GM23338 (cell line): ENCODE measurements at regions not wholly inside any gene's neighbourhood (a gene's known extent, or its start where the extent isn't known, plus 50 kb on each side); places are given as distances from the start of the nearest gene placed in this dataset.

Experiments
- ATAC-seq: fragments of 200-7000 bp; cut with Tn5 transposase; 3 replicates; pipeline ENCODE4 v1.9.1; 2020
- DNase-seq: peaks from one replicate; pipeline ENCODE4 v3.0.0-alpha.2; 2015; ENCODE audit warnings: low spot score
- H2AFZ ChIP-seq: fragments of 200-600 bp; sonication (generic); 2 replicates; pipeline ENCODE4 v1.8.0; 2016; ENCODE audit warnings: antibody characterized with exemption, mild to moderate bottlenecking, moderate library complexity
- H3F3A ChIP-seq: fragments of 200-600 bp; sonication (generic); replicated peaks from 2 replicates; pipeline ENCODE4 v1.8.0; 2017; ENCODE audit warnings: antibody characterized with exemption, mixed run types, low read depth
- H3K27ac ChIP-seq: fragments of 200-600 bp; sonication (generic); 2 replicates; pipeline ENCODE4 v1.6.1; 2016; ENCODE audit warnings: low read depth
- H3K27me3 ChIP-seq: fragments of 200-600 bp; sonication (generic); 2 replicates; pipeline ENCODE4 v1.8.0; 2016; ENCODE audit warnings: mild to moderate bottlenecking, mixed run types, moderate library complexity; ENCODE audit not compliant: insufficient read depth
- H3K36me3 ChIP-seq: fragments of 200-600 bp; sonication (generic); 2 replicates; pipeline ENCODE4 v1.8.0; 2016; ENCODE audit warnings: mild to moderate bottlenecking; ENCODE audit not compliant: insufficient read depth
- H3K4me1 ChIP-seq: fragments of 200-600 bp; sonication (generic); 2 replicates; pipeline ENCODE4 v1.8.0; 2016; ENCODE audit warnings: mild to moderate bottlenecking, moderate library complexity; ENCODE audit not compliant: insufficient read depth
- H3K4me2 ChIP-seq: fragments of 200-600 bp; sonication (generic); 2 replicates; pipeline ENCODE4 v1.7.1; 2017; ENCODE audit warnings: mixed run types
- H3K4me3 ChIP-seq: fragments of 200-600 bp; sonication (generic); 2 replicates; pipeline ENCODE4 v1.6.1; 2016; ENCODE audit warnings: mixed run types
- H3K79me2 ChIP-seq: fragments of 200-600 bp; sonication (generic); replicated peaks from 2 replicates; pipeline ENCODE4 v1.8.0; 2017; ENCODE audit warnings: mild to moderate bottlenecking; ENCODE audit not compliant: insufficient read depth
- H3K9me2 ChIP-seq: fragments of 200-600 bp; sonication (generic); 2 replicates; pipeline ENCODE4 v1.8.0; 2017; ENCODE audit not compliant: insufficient read depth
- H4K20me1 ChIP-seq: fragments of 200-600 bp; sonication (generic); replicated peaks from 2 replicates; pipeline ENCODE4 v1.8.0; 2017; ENCODE audit warnings: mild to moderate bottlenecking; ENCODE audit not compliant: insufficient read depth
- H3K27ac Mint-ChIP-seq: 2 replicates; pipeline ENCODE4 v1.8.0; 2020; ENCODE audit warnings: inconsistent platforms, mild to moderate bottlenecking, moderate library complexity, mixed read lengths
- H3K27me3 Mint-ChIP-seq: 3 replicates; pipeline ENCODE4 v1.8.0; 2022; ENCODE audit warnings: low read depth, mild to moderate bottlenecking, moderate library complexity, mixed read lengths, inconsistent platforms; ENCODE audit not compliant: insufficient read depth, poor library complexity
- H3K36me3 Mint-ChIP-seq: 3 replicates; pipeline ENCODE4 v1.8.0; 2021; ENCODE audit warnings: low read depth, mild to moderate bottlenecking, inconsistent platforms, moderate library complexity, mixed read lengths
- H3K4me1 Mint-ChIP-seq: 3 replicates; pipeline ENCODE4 v1.8.0; 2020; ENCODE audit warnings: mild to moderate bottlenecking, inconsistent platforms, mixed read lengths
- H3K4me3 Mint-ChIP-seq: 3 replicates; pipeline ENCODE4 v1.8.0; 2021; ENCODE audit warnings: moderate library complexity, mild to moderate bottlenecking, inconsistent platforms, mixed read lengths
- H3K9me3 Mint-ChIP-seq: 3 replicates; pipeline ENCODE4 v1.8.0; 2020; ENCODE audit warnings: moderate library complexity, mild to moderate bottlenecking, inconsistent platforms, mixed read lengths
- CREB1 ChIP-seq: fragments of 250-450 bp; sonication (Bioruptor Pico); IDR thresholded peaks from 2 replicates; pipeline ENCODE4 v1.5.0; 2020; ENCODE audit warnings: low read depth, mild to moderate bottlenecking, moderate library complexity
- ETS1 ChIP-seq: IDR thresholded peaks from 2 replicates; pipeline ENCODE4 v1.6.1; 2016; ENCODE audit warnings: antibody characterized with exemption
- JUNB ChIP-seq: IDR thresholded peaks from one replicate; pipeline ENCODE4 v1.6.1; 2016; ENCODE audit warnings: antibody characterized with exemption; ENCODE audit not compliant: unreplicated experiment
- NANOG ChIP-seq: IDR thresholded peaks from 2 replicates; pipeline ENCODE4 v1.6.1; 2016; ENCODE audit warnings: antibody characterized with exemption, borderline replicate concordance
- POLR2AphosphoS5 ChIP-seq: IDR thresholded peaks from 2 replicates; pipeline ENCODE4 v1.6.1; 2016; ENCODE audit warnings: antibody characterized with exemption, low read depth
- ZNF331 ChIP-seq: fragments of 250-450 bp; sonication (Bioruptor Pico); IDR thresholded peaks from 2 replicates; pipeline ENCODE4 v1.5.0; 2020; ENCODE audit warnings: low read depth, mild to moderate bottlenecking, moderate library complexity
- TF ChIP-seq, protein P1 (sequence below): fragments of 250-450 bp; sonication (Bioruptor Pico); IDR thresholded peaks from 2 replicates; pipeline ENCODE4 v1.5.0; 2020; ENCODE audit warnings: mild to moderate bottlenecking, moderate library complexity
- TF ChIP-seq, protein P2 (sequence below), 2 experiments: fragments of 200-600 bp in 1 of 2; sonication (generic) in 1 of 2; conservative IDR thresholded peaks; 2 replicates each; pipeline versions ENCODE4 v1.5.1 to v1.6.1; 2016 to 2017; ENCODE audit warnings: antibody characterized with exemption in 2 of 2, low read depth in 2 of 2, mild to moderate bottlenecking in 2 of 2, moderate library complexity in 1 of 2
- TF ChIP-seq, protein P3 (sequence below): IDR thresholded peaks from one replicate; pipeline ENCODE4 v1.6.1; 2018; ENCODE audit warnings: antibody characterized with exemption; ENCODE audit not compliant: unreplicated experiment

GRCh38 chr5:24407466-24407865 lies 237.3 kb downstream of the CDH10 start (continued):
- TF ChIP-seq, protein P1, sequence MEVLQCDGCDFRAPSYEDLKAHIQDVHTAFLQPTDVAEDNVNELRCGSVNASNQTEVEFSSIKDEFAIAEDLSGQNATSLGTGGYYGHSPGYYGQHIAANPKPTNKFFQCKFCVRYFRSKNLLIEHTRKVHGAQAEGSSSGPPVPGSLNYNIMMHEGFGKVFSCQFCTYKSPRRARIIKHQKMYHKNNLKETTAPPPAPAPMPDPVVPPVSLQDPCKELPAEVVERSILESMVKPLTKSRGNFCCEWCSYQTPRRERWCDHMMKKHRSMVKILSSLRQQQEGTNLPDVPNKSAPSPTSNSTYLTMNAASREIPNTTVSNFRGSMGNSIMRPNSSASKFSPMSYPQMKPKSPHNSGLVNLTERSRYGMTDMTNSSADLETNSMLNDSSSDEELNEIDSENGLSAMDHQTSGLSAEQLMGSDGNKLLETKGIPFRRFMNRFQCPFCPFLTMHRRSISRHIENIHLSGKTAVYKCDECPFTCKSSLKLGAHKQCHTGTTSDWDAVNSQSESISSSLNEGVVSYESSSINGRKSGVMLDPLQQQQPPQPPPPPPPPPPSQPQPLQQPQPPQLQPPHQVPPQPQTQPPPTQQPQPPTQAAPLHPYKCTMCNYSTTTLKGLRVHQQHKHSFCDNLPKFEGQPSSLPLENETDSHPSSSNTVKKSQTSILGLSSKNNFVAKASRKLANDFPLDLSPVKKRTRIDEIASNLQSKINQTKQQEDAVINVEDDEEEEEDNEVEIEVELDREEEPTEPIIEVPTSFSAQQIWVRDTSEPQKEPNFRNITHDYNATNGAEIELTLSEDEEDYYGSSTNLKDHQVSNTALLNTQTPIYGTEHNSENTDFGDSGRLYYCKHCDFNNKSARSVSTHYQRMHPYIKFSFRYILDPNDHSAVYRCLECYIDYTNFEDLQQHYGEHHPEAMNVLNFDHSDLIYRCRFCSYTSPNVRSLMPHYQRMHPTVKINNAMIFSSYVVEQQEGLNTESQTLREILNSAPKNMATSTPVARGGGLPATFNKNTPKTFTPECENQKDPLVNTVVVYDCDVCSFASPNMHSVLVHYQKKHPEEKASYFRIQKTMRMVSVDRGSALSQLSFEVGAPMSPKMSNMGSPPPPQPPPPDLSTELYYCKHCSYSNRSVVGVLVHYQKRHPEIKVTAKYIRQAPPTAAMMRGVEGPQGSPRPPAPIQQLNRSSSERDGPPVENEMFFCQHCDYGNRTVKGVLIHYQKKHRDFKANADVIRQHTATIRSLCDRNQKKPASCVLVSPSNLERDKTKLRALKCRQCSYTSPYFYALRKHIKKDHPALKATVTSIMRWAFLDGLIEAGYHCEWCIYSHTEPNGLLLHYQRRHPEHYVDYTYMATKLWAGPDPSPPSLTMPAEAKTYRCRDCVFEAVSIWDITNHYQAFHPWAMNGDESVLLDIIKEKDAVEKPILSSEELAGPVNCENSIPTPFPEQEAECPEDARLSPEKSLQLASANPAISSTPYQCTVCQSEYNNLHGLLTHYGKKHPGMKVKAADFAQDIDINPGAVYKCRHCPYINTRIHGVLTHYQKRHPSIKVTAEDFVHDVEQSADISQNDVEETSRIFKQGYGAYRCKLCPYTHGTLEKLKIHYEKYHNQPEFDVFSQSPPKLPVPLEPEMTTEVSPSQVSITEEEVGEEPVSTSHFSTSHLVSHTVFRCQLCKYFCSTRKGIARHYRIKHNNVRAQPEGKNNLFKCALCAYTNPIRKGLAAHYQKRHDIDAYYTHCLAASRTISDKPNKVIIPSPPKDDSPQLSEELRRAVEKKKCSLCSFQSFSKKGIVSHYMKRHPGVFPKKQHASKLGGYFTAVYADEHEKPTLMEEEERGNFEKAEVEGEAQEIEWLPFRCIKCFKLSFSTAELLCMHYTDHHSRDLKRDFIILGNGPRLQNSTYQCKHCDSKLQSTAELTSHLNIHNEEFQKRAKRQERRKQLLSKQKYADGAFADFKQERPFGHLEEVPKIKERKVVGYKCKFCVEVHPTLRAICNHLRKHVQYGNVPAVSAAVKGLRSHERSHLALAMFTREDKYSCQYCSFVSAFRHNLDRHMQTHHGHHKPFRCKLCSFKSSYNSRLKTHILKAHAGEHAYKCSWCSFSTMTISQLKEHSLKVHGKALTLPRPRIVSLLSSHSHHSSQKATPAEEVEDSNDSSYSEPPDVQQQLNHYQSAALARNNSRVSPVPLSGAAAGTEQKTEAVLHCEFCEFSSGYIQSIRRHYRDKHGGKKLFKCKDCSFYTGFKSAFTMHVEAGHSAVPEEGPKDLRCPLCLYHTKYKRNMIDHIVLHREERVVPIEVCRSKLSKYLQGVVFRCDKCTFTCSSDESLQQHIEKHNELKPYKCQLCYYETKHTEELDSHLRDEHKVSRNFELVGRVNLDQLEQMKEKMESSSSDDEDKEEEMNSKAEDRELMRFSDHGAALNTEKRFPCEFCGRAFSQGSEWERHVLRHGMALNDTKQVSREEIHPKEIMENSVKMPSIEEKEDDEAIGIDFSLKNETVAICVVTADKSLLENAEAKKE (CRISPR knock-in tag): no peak
- no peak for TF ChIP-seq JUNB

DNA sequence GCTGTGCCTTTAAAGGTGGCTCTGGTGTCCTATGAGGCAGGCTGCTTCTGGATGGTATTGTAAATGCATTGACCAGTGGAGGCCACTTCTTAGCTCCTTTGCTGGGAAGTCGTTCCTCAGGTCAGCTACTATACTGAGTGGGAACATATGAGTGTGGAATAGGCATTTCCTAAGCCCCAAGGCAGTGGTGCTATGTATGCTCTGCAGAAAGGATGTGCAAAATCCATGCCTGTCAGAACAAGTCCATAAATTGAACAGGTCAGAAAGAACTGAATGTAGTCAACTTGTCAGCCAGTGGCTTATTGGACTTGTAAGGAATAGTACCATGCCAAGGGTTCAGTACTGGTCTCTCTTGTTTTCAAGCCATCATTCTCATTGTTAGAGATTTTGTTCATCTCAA lies 216.4 kb downstream of the CDH10 start:
- ATAC-seq (no peak), DNase-seq (no peak)
- Mint-ChIP-seq H3K4me1 (no peaks in the 10 kb centered on the region), H3K9me3 (no peaks in the 10 kb centered on the region; the same call in 2 of the 3 replicates), H3K27me3 (peaks cover 8% of the 10 kb centered on the region), H3K36me3 (no peaks in the 10 kb centered on the region), H3K27ac (no peak overlapping the region), H3K4me3 (no peak overlapping the region)
- H3K4me1 ChIP-seq: no peaks in the 10 kb centered on the region
- H3K4me3 ChIP-seq: no peak overlapping the region
- no peaks in the 10 kb centered on the region; the same call in 1 of the 2 replicates for H3K36me3 ChIP-seq
- no peak overlapping the region for H3K4me2 ChIP-seq
- H4K20me1 ChIP-seq: no peaks in the 10 kb centered on the region
- no peak overlapping the region for H2AFZ ChIP-seq
- H3K27me3 ChIP-seq: no peaks in the 10 kb centered on the region
- H3K27ac ChIP-seq: no peak overlapping the region
- no peaks in the 10 kb centered on the region for H3K79me2 ChIP-seq
- H3K9me2 ChIP-seq: no peaks in the 10 kb centered on the region
- no peaks in the 10 kb centered on the region for H3F3A ChIP-seq
- no peak for TF ChIP-seq CREB1 (CRISPR knock-in tag)
- TF ChIP-seq NANOG: no peak
- no peak for TF ChIP-seq JUNB
- no peak for TF ChIP-seq POLR2AphosphoS5
- TF ChIP-seq ZNF331 (CRISPR knock-in tag): no peak
- TF ChIP-seq, protein P2, sequence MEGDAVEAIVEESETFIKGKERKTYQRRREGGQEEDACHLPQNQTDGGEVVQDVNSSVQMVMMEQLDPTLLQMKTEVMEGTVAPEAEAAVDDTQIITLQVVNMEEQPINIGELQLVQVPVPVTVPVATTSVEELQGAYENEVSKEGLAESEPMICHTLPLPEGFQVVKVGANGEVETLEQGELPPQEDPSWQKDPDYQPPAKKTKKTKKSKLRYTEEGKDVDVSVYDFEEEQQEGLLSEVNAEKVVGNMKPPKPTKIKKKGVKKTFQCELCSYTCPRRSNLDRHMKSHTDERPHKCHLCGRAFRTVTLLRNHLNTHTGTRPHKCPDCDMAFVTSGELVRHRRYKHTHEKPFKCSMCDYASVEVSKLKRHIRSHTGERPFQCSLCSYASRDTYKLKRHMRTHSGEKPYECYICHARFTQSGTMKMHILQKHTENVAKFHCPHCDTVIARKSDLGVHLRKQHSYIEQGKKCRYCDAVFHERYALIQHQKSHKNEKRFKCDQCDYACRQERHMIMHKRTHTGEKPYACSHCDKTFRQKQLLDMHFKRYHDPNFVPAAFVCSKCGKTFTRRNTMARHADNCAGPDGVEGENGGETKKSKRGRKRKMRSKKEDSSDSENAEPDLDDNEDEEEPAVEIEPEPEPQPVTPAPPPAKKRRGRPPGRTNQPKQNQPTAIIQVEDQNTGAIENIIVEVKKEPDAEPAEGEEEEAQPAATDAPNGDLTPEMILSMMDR (conservative IDR thresholded peaks at IDR 0.05; ENCODE audit: low read depth in 2 of 2): no peak
- TF ChIP-seq ETS1: no peak
- TF ChIP-seq, protein P3, sequence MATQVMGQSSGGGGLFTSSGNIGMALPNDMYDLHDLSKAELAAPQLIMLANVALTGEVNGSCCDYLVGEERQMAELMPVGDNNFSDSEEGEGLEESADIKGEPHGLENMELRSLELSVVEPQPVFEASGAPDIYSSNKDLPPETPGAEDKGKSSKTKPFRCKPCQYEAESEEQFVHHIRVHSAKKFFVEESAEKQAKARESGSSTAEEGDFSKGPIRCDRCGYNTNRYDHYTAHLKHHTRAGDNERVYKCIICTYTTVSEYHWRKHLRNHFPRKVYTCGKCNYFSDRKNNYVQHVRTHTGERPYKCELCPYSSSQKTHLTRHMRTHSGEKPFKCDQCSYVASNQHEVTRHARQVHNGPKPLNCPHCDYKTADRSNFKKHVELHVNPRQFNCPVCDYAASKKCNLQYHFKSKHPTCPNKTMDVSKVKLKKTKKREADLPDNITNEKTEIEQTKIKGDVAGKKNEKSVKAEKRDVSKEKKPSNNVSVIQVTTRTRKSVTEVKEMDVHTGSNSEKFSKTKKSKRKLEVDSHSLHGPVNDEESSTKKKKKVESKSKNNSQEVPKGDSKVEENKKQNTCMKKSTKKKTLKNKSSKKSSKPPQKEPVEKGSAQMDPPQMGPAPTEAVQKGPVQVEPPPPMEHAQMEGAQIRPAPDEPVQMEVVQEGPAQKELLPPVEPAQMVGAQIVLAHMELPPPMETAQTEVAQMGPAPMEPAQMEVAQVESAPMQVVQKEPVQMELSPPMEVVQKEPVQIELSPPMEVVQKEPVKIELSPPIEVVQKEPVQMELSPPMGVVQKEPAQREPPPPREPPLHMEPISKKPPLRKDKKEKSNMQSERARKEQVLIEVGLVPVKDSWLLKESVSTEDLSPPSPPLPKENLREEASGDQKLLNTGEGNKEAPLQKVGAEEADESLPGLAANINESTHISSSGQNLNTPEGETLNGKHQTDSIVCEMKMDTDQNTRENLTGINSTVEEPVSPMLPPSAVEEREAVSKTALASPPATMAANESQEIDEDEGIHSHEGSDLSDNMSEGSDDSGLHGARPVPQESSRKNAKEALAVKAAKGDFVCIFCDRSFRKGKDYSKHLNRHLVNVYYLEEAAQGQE: no peak
